Upper lobe of left lung (tissue), 6 donors: ENCODE measurements at regions not wholly inside any gene's neighbourhood (a gene's known extent, or its start where the extent isn't known, plus 50 kb on each side); places are given as distances from the start of the nearest gene placed in this dataset.
A peak's percentile ranks its signal among the peaks of the same experiment; 100 is the strongest.

ENCODE experiments used
- ATAC-seq, 2 donors: fragments of 200-7000 bp; cut with Tn5 transposase; one replicate each; pipeline ENCODE4 v1.9.1; 2022; ENCODE audit warnings: mild to moderate bottlenecking in 2 of 2, moderate library complexity in 2 of 2; ENCODE audit not compliant: low FRiP score in 2 of 2
- DNase-seq, 2 donors: peaks; one replicate each; pipeline ENCODE4 v3.0.0-alpha.2; 2019 to 2020
- H3K27ac ChIP-seq, 4 donors: fragments of 200-600 bp; sonication (generic); one replicate each; pipeline ENCODE4 v1.5.1; 2016 to 2019
- H3K27me3 ChIP-seq, 4 donors: fragments of 200-600 bp; sonication (generic); one replicate each; pipeline ENCODE4 v1.5.1; 2017 to 2019
- H3K36me3 ChIP-seq, 4 donors: fragments of 200-600 bp; sonication (generic); one replicate each; pipeline ENCODE4 v1.5.1; 2016 to 2019
- H3K4me1 ChIP-seq, 4 donors: fragments of 200-600 bp; sonication (generic); one replicate each; pipeline ENCODE4 v1.5.1; 2018 to 2019
- H3K4me3 ChIP-seq, 4 donors: fragments of 200-600 bp; sonication (generic); one replicate each; pipeline ENCODE4 v1.5.1; 2017 to 2019; ENCODE audit warnings: mild to moderate bottlenecking in 2 of 4, moderate library complexity in 1 of 4
- H3K9me3 ChIP-seq, 4 donors: fragments of 200-600 bp; sonication (generic); one replicate each; pipeline ENCODE4 v1.5.1; 2018 to 2019
- CTCF ChIP-seq, 6 experiments: fragments of 450-650 bp in 4 of 6; fragments of 200-600 bp in 2 of 6; sonication (generic) in 2 of 6; IDR thresholded peaks; one replicate each; pipeline ENCODE4 v1.5.1; 2016 to 2019; ENCODE audit warnings: antibody characterized with exemption in 6 of 6
- EP300 ChIP-seq, 4 donors: sonication (generic); formaldehyde crosslinking; IDR thresholded peaks; one replicate each; pipeline ENCODE4 v1.5.1; 2017; ENCODE audit warnings: antibody characterized with exemption in 4 of 4, control low read depth in 2 of 4
- POLR2A ChIP-seq, 4 donors: fragments of 450-650 bp; IDR thresholded peaks; one replicate each; pipeline ENCODE4 v1.5.1; 2016 to 2017; ENCODE audit warnings: antibody characterized with exemption in 4 of 4, mild to moderate bottlenecking in 2 of 4
- POLR2AphosphoS5 ChIP-seq, 2 donors: sonication (generic); formaldehyde crosslinking; IDR thresholded peaks; one replicate each; pipeline ENCODE4 v1.5.1; 2017; ENCODE audit warnings: antibody characterized with exemption in 2 of 2
- WGBS, 2 donors: methylation state at CpG; one replicate each; pipeline ENCODE4 v1.1.5; 2017 to 2018; 5-methylcytosine and 5-hydroxymethylcytosine counted together
- donor health status: DM: no; HTN: no; CAD: no; lungs with moderate emphysema.
- donor health status: DM: no; HTN: yes; CAD: no; lungs with severe emphysema.

- TF ChIP-seq CTCF (IDR thresholded peaks at IDR 0.05) (no peak), POLR2A (IDR thresholded peaks at IDR 0.05) (no peak), POLR2AphosphoS5 (IDR thresholded peaks at IDR 0.05) (no peak), EP300 (IDR thresholded peaks at IDR 0.05) (no peak)
- 83 to 89% methylated on average over 4 of the region's 4 CpGs for WGBS, 2 donors
Measured at GRCh38 chr6:8750627-8751026, 315.3 kb upstream of the SLC35B3 start.

DNA sequence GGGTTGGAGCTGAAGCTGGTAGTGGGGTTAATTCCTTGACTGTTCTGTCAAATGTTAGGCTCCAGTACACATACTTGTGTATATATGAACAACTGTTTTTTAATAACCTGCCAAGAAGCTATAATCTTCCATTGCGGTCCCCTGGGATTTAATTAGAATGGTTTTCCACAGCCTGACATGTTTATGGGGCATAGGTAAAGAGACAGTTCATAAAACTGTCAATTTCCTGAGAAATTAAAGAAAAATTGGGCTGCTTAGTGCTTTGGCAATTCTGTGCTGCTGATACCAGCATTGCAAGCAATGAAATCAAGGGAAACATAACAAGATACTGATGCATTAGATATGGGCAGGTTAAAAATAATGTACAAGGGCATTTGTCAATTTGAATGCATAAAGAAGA lies 314.1 kb upstream of the SLC35B3 start:
- no peak for DNase-seq
- Histone ChIP-seq H3K36me3 (no peaks in the 10 kb centered on the region), H3K27ac (no peak overlapping the region), H3K27me3 (no peaks in the 10 kb centered on the region), H3K4me3 (no peak overlapping the region), H3K9me3 (no peaks in the 10 kb centered on the region), H3K4me1 (no peaks in the 10 kb centered on the region)
- TF ChIP-seq POLR2AphosphoS5 (IDR thresholded peaks at IDR 0.05) (no peak), CTCF (IDR thresholded peaks at IDR 0.05) (no peak), EP300 (IDR thresholded peaks at IDR 0.05) (no peak), POLR2A (IDR thresholded peaks at IDR 0.05) (no peak)
- 70 to 80% methylated on average over 1 of the region's 1 CpG for WGBS, 2 donors
- ATAC-seq = no peak

More at GRCh38 chr6:8750627-8751026, 315.3 kb upstream of the SLC35B3 start:
- ATAC-seq = peak in 1 of 2 donors; percentile 34
- DNase-seq = no peak
- H3K4me1 ChIP-seq = no peaks in the 10 kb centered on the region
- no peak overlapping the region for H3K27ac ChIP-seq
- H3K27me3 ChIP-seq = no peaks in the 10 kb centered on the region
- H3K36me3 ChIP-seq = no peaks in the 10 kb centered on the region
- no peaks in the 10 kb centered on the region for H3K9me3 ChIP-seq
- no peak overlapping the region for H3K4me3 ChIP-seq

DNA sequence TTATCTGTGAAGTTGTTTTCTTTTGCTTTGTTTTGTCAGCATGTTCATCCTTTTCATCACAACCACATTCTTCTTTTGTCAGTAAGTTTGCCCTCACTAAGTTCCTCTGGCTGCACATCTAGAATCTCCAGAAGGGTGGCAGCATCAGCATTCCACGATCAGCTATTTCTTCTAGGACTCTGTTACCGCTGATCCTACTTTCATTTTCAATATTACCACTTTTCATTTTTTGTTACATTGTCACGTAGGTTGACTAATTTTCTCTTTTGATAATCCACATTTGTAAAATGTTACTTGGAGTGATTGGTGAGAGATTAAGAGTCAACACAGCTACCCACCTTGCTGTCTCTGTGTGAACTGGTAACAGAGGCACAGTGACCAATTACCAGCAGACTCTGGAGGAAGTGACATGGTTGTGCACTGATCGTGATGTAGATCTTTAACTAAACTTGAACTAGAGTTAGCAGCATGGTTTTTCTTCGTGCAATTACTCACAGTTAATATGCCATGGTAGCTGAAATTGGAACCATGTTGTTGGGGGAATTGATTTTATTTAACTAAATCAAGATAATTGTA lies 307.9 kb upstream of the SLC35B3 start:
- WGBS, 2 donors = 35 to 45% methylated on average over 5 of the region's 5 CpGs
- DNase-seq = no peak
- no peak for TF ChIP-seq CTCF (IDR thresholded peaks at IDR 0.05)
- TF ChIP-seq POLR2A (IDR thresholded peaks at IDR 0.05) = no peak
- TF ChIP-seq EP300 (IDR thresholded peaks at IDR 0.05) = no peak
- no peak for TF ChIP-seq POLR2AphosphoS5 (IDR thresholded peaks at IDR 0.05)
- H3K36me3 ChIP-seq = no peaks in the 10 kb centered on the region
- H3K27me3 ChIP-seq = no peaks in the 10 kb centered on the region
- H3K9me3 ChIP-seq = no peaks in the 10 kb centered on the region
- no peak for ATAC-seq
- H3K27ac ChIP-seq = no peak overlapping the region
- peak overlapping the region in 3 of 4 donors; percentile 11 to 35 (median 25) for H3K4me3 ChIP-seq
- H3K4me1 ChIP-seq = no peaks in the 10 kb centered on the region

GRCh38 chr6:8739454-8739853 lies 304.1 kb upstream of the SLC35B3 start:
- DNase-seq = no peak
- Histone ChIP-seq H3K27ac (no peak overlapping the region), H3K4me1 (no peaks in the 10 kb centered on the region), H3K9me3 (no peaks in the 10 kb centered on the region), H3K36me3 (no peaks in the 10 kb centered on the region), H3K4me3 (no peak overlapping the region), H3K27me3 (no peaks in the 10 kb centered on the region)
- TF ChIP-seq CTCF (IDR thresholded peaks at IDR 0.05) (no peak), POLR2AphosphoS5 (IDR thresholded peaks at IDR 0.05) (no peak), EP300 (IDR thresholded peaks at IDR 0.05) (no peak), POLR2A (IDR thresholded peaks at IDR 0.05) (no peak)
- WGBS, 2 donors = 89 to 92% methylated on average over 2 of the region's 2 CpGs
- ATAC-seq = no peak

- ATAC-seq (no peak), DNase-seq (no peak)
- H3K4me1 ChIP-seq = no peaks in the 10 kb centered on the region
- H3K36me3 ChIP-seq = no peaks in the 10 kb centered on the region
- no peak overlapping the region for H3K4me3 ChIP-seq
- TF ChIP-seq EP300 (IDR thresholded peaks at IDR 0.05) (no peak), POLR2AphosphoS5 (IDR thresholded peaks at IDR 0.05) (no peak), CTCF (IDR thresholded peaks at IDR 0.05) (no peak), POLR2A (IDR thresholded peaks at IDR 0.05) (no peak)
- H3K27me3 ChIP-seq = no peaks in the 10 kb centered on the region
- no peak overlapping the region for H3K27ac ChIP-seq
- no peaks in the 10 kb centered on the region for H3K9me3 ChIP-seq
- 81 to 84% methylated on average over 2 of the region's 2 CpGs for WGBS, 2 donors
Measured at GRCh38 chr6:8738951-8739350, 303.6 kb upstream of the SLC35B3 start.
